K562 (cell line): ENCODE measurements at regions not wholly inside any gene's neighbourhood (a gene's known extent, or its start where the extent isn't known, plus 50 kb on each side); places are given as distances from the start of the nearest gene placed in this dataset.

Experiments
- ATAC-seq: fragments of 200-7000 bp; cut with Tn5 transposase; 3 replicates; pipeline ENCODE4 v1.9.1; 2020; ENCODE audit warnings: moderate library complexity
- BruUV-seq: library from RNA; stranded (reverse); fragments of 400-500 nt; replicated peaks from 2 replicates; lab custom pipeline; 2021; lab: Mats Ljungman, UMichigan
- CTCF ChIA-PET: fragments of 300-600 bp; formaldehyde crosslinking; extraction: SDS; loops from one replicate; lab custom pipeline; 2021; ENCODE audit warnings: low intra/inter-chr PET ratio; lab: Yijun Ruan, JAX
- POLR2A ChIA-PET: fragments of 300-600, 350-650 bp; sonication (Branson Sonifier 250); formaldehyde crosslinking; extraction: SDS; loops from one replicate; lab custom pipeline; 2021; ENCODE audit warnings: antibody characterized with exemption, inconsistent platforms; lab: Yijun Ruan, JAX
- DNase-seq, 4 experiments: peaks; one replicate each; pipeline versions ENCODE4 v3.0.0 to v3.0.0-alpha.2; 2011 to 2018; ENCODE audit warnings: low spot score in 3 of 4, mixed read lengths in 3 of 4; ENCODE audit errors: extremely low read depth in 1 of 4
- FAIRE-seq: peaks from 2 replicates; lab custom pipeline; 2011; peaks lifted over from hg19 to GRCh38; lab: Jason Lieb, UNC
- H2AFZ ChIP-seq: 2 replicates; pipeline ENCODE4 v1.6.0; 2011; ENCODE audit warnings: low read depth, low read length, control low read depth, inconsistent platforms
- H3K27ac ChIP-seq: fragments of 200-600 bp; 3 replicates; pipeline ENCODE4 v1.8.0; 2011; ENCODE audit warnings: low read depth, mild to moderate bottlenecking, control low read depth, inconsistent platforms, low read length, moderate library complexity, mixed read lengths; ENCODE audit errors: extremely low read depth
- H3K27me3 ChIP-seq, 2 experiments: fragments of 300-600 bp in 1 of 2; 2 replicates in 1 of 2; 3 replicates in 1 of 2; pipeline versions ENCODE4 v1.6.0 to v1.8.0; 2011; ENCODE audit warnings: inconsistent platforms in 2 of 2, low read length in 2 of 2, mild to moderate bottlenecking in 1 of 2, mixed read lengths in 1 of 2, moderate library complexity in 1 of 2; ENCODE audit not compliant: control insufficient read depth in 2 of 2, insufficient read depth in 2 of 2
- H3K36me3 ChIP-seq: fragments of 300-600 bp; 3 replicates; pipeline ENCODE4 v1.8.0; 2011; ENCODE audit warnings: mild to moderate bottlenecking, low read length, inconsistent platforms; ENCODE audit not compliant: control insufficient read depth, insufficient read depth
- H3K4me1 ChIP-seq, 2 experiments: fragments of 200-600 bp in 1 of 2; replicated peaks in 1 of 2; 2 replicates in 1 of 2; 3 replicates in 1 of 2; pipeline versions ENCODE4 v1.5.1 to v1.8.0; 2011; ENCODE audit warnings: inconsistent platforms in 2 of 2, low read length in 2 of 2, mild to moderate bottlenecking in 1 of 2, mixed read lengths in 1 of 2, moderate library complexity in 1 of 2; ENCODE audit not compliant: control insufficient read depth in 2 of 2, insufficient read depth in 2 of 2
- H3K4me2 ChIP-seq: 2 replicates; pipeline ENCODE4 v1.6.1; 2011; ENCODE audit warnings: low read length, control low read depth, inconsistent platforms, mixed read lengths; ENCODE audit not compliant: insufficient read depth
- H3K4me3 ChIP-seq: fragments of 200-600 bp; sonication (generic), shearing (Covaris generic); 2 replicates; pipeline ENCODE4 v1.5.1; 2016; ENCODE audit warnings: control low read depth, inconsistent platforms
- H3K79me2 ChIP-seq: fragments of 200-600 bp; 3 replicates; pipeline ENCODE4 v1.8.0; 2011; ENCODE audit warnings: low read length, inconsistent platforms; ENCODE audit not compliant: control insufficient read depth, insufficient read depth
- H3K9ac ChIP-seq, 2 experiments: 2 replicates each; pipeline versions ENCODE4 v1.6.0 to v1.6.1; 2011; ENCODE audit warnings: low read depth in 2 of 2, low read length in 2 of 2, control low read depth in 1 of 2, inconsistent platforms in 1 of 2, mild to moderate bottlenecking in 1 of 2, mixed read lengths in 1 of 2; ENCODE audit not compliant: insufficient read depth in 1 of 2
- H3K9me1 ChIP-seq: one replicate; pipeline ENCODE4 v1.6.0; 2011; ENCODE audit warnings: inconsistent platforms, mild to moderate bottlenecking, low read length, moderate library complexity; ENCODE audit not compliant: control insufficient read depth, insufficient read depth
- H3K9me3 ChIP-seq: replicated peaks from 2 replicates; pipeline ENCODE4 v1.5.1; 2011; ENCODE audit warnings: low read depth, low read length, inconsistent platforms; ENCODE audit not compliant: control insufficient read depth, insufficient read depth
- H4K20me1 ChIP-seq: replicated peaks from 2 replicates; pipeline ENCODE4 v1.6.1; 2011; ENCODE audit warnings: low read length, inconsistent platforms, mixed read lengths; ENCODE audit not compliant: control insufficient read depth, insufficient read depth
- BCOR ChIP-seq: fragments of 450-650 bp; IDR thresholded peaks from 2 replicates; pipeline ENCODE4 v1.6.1; 2016
- ZFP36 ChIP-seq: fragments of 150-350 bp; IDR thresholded peaks from 2 replicates; pipeline ENCODE4 v1.6.1; 2018; ENCODE audit warnings: low read length, low read depth; ENCODE audit not compliant: partially characterized antibody
- ZNF668 ChIP-seq: fragments of 250-450 bp; sonication (Bioruptor Pico); IDR thresholded peaks from 2 replicates; pipeline ENCODE4 v1.8.0; 2022; ENCODE audit warnings: mild to moderate bottlenecking, inconsistent platforms
- WGBS: fragments of 100-300 bp; shearing (Covaris generic); methylation state at CpG from one replicate; pipeline ENCODE4 v1.1.6; 2016; ENCODE audit warnings: low coverage, mixed read lengths; ENCODE audit not compliant: insufficient coverage; ENCODE audit errors: missing lambda C conversion rate; 5-methylcytosine and 5-hydroxymethylcytosine counted together
- in situ Hi-C: fragments of 300-500 bp; cut with MboI; formaldehyde crosslinking; loops from 4 replicates; pipeline ENCODE4 v1.15.0; 2018; ENCODE audit warnings: inconsistent platforms, mixed read lengths
- intact Hi-C: fragments of 100-400 bp; cut with micrococcal nuclease; formaldehyde crosslinking; loops from 2 replicates; pipeline ENCODE4 v1.14.2; 2022
- TF ChIP-seq, protein P1 (sequence below): sonication (generic); formaldehyde crosslinking; IDR thresholded peaks from 2 replicates; pipeline ENCODE4 v1.9.0; 2022; ENCODE audit warnings: mild to moderate bottlenecking, missing genetic modification reagents
- TF ChIP-seq, protein P2 (sequence below): fragments of 450-650 bp; IDR thresholded peaks from one replicate; pipeline ENCODE4 v1.6.1; 2018; ENCODE audit warnings: mild to moderate bottlenecking, moderate library complexity; ENCODE audit not compliant: partially characterized antibody

DNA sequence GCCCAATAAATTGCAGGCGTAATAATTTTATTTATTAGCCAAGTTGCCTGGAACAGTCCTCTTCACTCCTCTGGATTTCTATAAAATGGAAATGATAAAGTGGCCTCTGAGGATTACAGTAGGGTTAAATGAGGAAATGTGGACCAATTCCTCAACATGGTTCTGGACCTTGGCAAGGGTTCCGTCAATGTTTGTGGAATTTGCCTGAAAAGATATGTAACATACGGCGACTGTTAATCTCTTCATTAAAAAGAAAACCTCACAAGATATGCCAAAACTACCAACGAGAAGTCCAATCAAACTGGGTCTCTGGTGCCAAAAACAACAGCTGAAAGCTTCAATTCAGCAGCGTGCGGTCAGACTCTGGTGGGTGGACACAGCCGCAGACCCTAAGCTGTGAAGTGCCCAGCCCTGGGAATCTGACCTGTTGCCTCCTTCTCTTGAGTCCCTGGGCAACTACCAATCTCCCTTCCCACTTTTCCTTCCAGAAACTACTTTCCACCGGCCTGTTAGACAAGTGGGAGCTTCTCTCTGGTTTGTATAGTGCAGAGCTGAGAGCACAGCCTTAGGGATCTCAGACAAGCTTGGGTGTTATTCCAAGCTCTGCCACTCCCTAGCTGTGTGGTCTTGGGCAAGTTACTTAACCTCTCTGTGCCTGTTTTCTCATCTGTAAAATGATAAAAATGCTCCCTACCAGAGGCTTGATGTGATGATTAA, 190.5 kb upstream of the GSC start:
- in situ Hi-C loops (no loop called here), intact Hi-C loops (no loop called here)
- BruUV-seq: no TSS peak
- Histone ChIP-seq H3K9me1 (no peaks in the 10 kb centered on the region), H3K4me2 (no peak overlapping the region), H3K4me3 (no peak overlapping the region), H3K36me3 (no peaks in the 10 kb centered on the region), H3K79me2 (no peaks in the 10 kb centered on the region), H3K9me3 (no peaks in the 10 kb centered on the region), H3K27me3 (no peaks in the 10 kb centered on the region; a peak in 1 of 5 replicates), H3K4me1 (no peaks in the 10 kb centered on the region), H4K20me1 (no peaks in the 10 kb centered on the region), H2AFZ (no peak overlapping the region), H3K9ac (no peak overlapping the region), H3K27ac (no peak overlapping the region)
- ChIA-PET CTCF (no interaction called here), POLR2A (no interaction called here)
- DNase-seq (no peak), FAIRE-seq (no peak), ATAC-seq (no peak)
- WGBS: 0% methylated on average over 8 of the region's 9 CpGs
- TF ChIP-seq BCOR (0 out of 2 replicates have a peak, but pooled peaks have one; percentile 18), ZFP36 (peak; percentile 48), ZNF668 (CRISPR knock-in tag) (no peak)
- TF ChIP-seq, protein P1, sequence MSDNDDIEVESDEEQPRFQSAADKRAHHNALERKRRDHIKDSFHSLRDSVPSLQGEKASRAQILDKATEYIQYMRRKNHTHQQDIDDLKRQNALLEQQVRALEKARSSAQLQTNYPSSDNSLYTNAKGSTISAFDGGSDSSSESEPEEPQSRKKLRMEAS (CRISPR knock-in tag): no peak
- TF ChIP-seq, protein P2, sequence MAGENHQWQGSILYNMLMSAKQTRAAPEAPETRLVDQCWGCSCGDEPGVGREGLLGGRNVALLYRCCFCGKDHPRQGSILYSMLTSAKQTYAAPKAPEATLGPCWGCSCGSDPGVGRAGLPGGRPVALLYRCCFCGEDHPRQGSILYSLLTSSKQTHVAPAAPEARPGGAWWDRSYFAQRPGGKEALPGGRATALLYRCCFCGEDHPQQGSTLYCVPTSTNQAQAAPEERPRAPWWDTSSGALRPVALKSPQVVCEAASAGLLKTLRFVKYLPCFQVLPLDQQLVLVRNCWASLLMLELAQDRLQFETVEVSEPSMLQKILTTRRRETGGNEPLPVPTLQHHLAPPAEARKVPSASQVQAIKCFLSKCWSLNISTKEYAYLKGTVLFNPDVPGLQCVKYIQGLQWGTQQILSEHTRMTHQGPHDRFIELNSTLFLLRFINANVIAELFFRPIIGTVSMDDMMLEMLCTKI: no peak
